ENCODE measurements at regions not wholly inside any gene's neighbourhood (a gene's known extent, or its start where the extent isn't known, plus 50 kb on each side); places are given as distances from the start of the nearest gene placed in this dataset.

- Histone ChIP-seq H3K4me2 (ENCODE audit: control insufficient read depth, insufficient read depth) (peak overlapping the region; percentile 96), H3K27me3 (replicated peaks in 1 of 2; ENCODE audit: control insufficient read depth in 2 of 2, insufficient read depth in 2 of 2, low read length in 1 of 2) (peaks cover 0 to 5% of the 10 kb centered on the region in 2 experiments; a peak in 3 of 4 replicates), H3K27ac (ENCODE audit: control insufficient read depth, insufficient read depth) (no peak overlapping the region), H3K9ac (ENCODE audit: control insufficient read depth, insufficient read depth, low read length) (no peak overlapping the region), H3K9me3 (replicated peaks; ENCODE audit: control insufficient read depth, insufficient read depth, low read length) (no peaks in the 10 kb centered on the region; the same call in 2 of the 3 replicates), H3K4me1 (ENCODE audit: control insufficient read depth, insufficient read depth, low read length) (peaks cover 3% of the 10 kb centered on the region; the same call in 1 of the 2 replicates), H3K4me3 (peak overlapping the region; percentile 57; the same call in 1 of the 2 replicates), H2AFZ (ENCODE audit: control insufficient read depth, low read depth, low read length) (peak overlapping the region; percentile 68), H3K36me3 (ENCODE audit: control insufficient read depth in 2 of 2, insufficient read depth in 2 of 2, low read length in 1 of 2) (no peaks in the 10 kb centered on the region), H3K79me2 (ENCODE audit: control insufficient read depth, insufficient read depth, low read length) (no peaks in the 10 kb centered on the region), H4K20me1 (ENCODE audit: control insufficient read depth, insufficient read depth) (no peaks in the 10 kb centered on the region)
- in situ Hi-C loops (cut with MboI) = loop anchor here (10.0 kb wide), 1 partner anchor 693 kb away; no protein-coding TSS in a partner anchor
- ChIA-PET POLR2A (no interaction called here), RAD21 (ENCODE audit: unreplicated experiment) (interaction anchor here (1.2 to 1.8 kb wide), 3 partner anchors 73 to 284 kb away, joined by 3 to 5 read pairs (median 3); no protein-coding TSS in a partner anchor), CTCF (interaction anchor here (0.6 to 2.5 kb wide), 36 partner anchors 9 to 697 kb away, joined by 3 to 10 read pairs (median 4); no protein-coding TSS in a partner anchor), SMC1A (ENCODE audit: uncharacterized antibody, unreplicated experiment) (interaction anchor here (0.6 to 1.9 kb wide), 12 partner anchors 8 to 693 kb away, joined by 3 to 6 read pairs (median 4); no protein-coding TSS in a partner anchor)
- FAIRE-seq (peak; percentile 7), DNase-seq (ENCODE audit: low read depth, low spot score) (no peak), ATAC-seq (peak; percentile 99)
- WGBS (ENCODE audit: insufficient coverage, insufficient replicate concordance, low lambda C conversion rate, missing lambda C conversion rate) = 2% methylated on average over 53 of the region's 55 CpGs
- BruUV-seq (replicated peaks) = no TSS peak
- intact Hi-C loops (cut with micrococcal nuclease; ENCODE audit: unreplicated experiment) = loop anchor here (5.0 kb wide), 4 partner anchors 70 to 690 kb away; no protein-coding TSS in a partner anchor
- TF ChIP-seq CTCF (IDR thresholded peaks at IDR 0.05 in 2 of 3, conservative IDR thresholded peaks at IDR 0.05 in 1 of 3; ENCODE audit: control insufficient read depth in 2 of 3, extremely low read depth in 1 of 3, insufficient read depth in 1 of 3, low read depth in 3 of 3, low read length in 3 of 3) (peak; percentile 77 to 93 (median 91)), NR2C1 (IDR thresholded peaks at IDR 0.05) (no peak), SMC3 (IDR thresholded peaks at IDR 0.05; ENCODE audit: borderline replicate concordance, low read length) (peak; percentile 79), CBX5 (IDR thresholded peaks at IDR 0.05; ENCODE audit: low read depth) (0 out of 2 replicates have a peak, but pooled peaks have one; percentile 40), SMARCA5 (IDR thresholded peaks at IDR 0.05) (peak; percentile 38; the same call in 1 of the 2 replicates), SP1 (IDR thresholded peaks at IDR 0.05; ENCODE audit: low read depth, low read length) (no peak), CEBPZ (IDR thresholded peaks at IDR 0.05; ENCODE audit: low read depth, low read length) (no peak), ZNF384 (IDR thresholded peaks at IDR 0.05; ENCODE audit: borderline replicate concordance, low read depth, low read length) (no peak), YY1 (IDR thresholded peaks at IDR 0.05; ENCODE audit: low read depth, low read length) (0 out of 2 replicates have a peak, but pooled peaks have one; percentile 50), ATF3 (IDR thresholded peaks at IDR 0.05; ENCODE audit: borderline replicate concordance, extremely low read depth, low read depth, low read length) (peak; percentile 14; the same call in 1 of the 2 replicates), MEF2A (IDR thresholded peaks at IDR 0.05; ENCODE audit: insufficient read depth, low read depth, low read length) (peak; percentile 77), CREM (IDR thresholded peaks at IDR 0.05; ENCODE audit: low read depth) (0 out of 2 replicates have a peak, but pooled peaks have one; percentile 21), IRF3 (IDR thresholded peaks at IDR 0.05) (no peak), SRF (IDR thresholded peaks at IDR 0.05; ENCODE audit: low read depth in 2 of 2, low read length in 2 of 2) (no peak), CEBPB (IDR thresholded peaks at IDR 0.05; ENCODE audit: borderline replicate concordance in 1 of 2, low read depth in 2 of 2, low read length in 2 of 2) (no peak), RUNX3 (IDR thresholded peaks at IDR 0.05; ENCODE audit: low read length) (0 out of 2 replicates have a peak, but pooled peaks have one; percentile 25)
Observed at GRCh38 chr3:107927361-107928083, 163.3 kb downstream of the CD47 start.

Measured in GM12878 (cell line).